Muscle layer of colon (tissue), 2 donors: ENCODE measurements at regions not wholly inside any gene's neighbourhood (a gene's known extent, or its start where the extent isn't known, plus 50 kb on each side); places are given as distances from the start of the nearest gene placed in this dataset.

ENCODE experiments used
- H3K27ac ChIP-seq: one replicate; pipeline ENCODE4 v1.7.0; 2013; ENCODE audit warnings: low read depth, mild to moderate bottlenecking, low read length, moderate library complexity
- H3K27me3 ChIP-seq, 2 donors: one replicate each; pipeline ENCODE4 v1.7.0; 2013; ENCODE audit warnings: low read length in 2 of 2, mild to moderate bottlenecking in 2 of 2; ENCODE audit not compliant: insufficient read depth in 2 of 2, control insufficient read depth in 1 of 2
- H3K36me3 ChIP-seq: one replicate; pipeline ENCODE4 v1.7.0; 2013; ENCODE audit warnings: mild to moderate bottlenecking, low read length; ENCODE audit not compliant: insufficient read depth
- H3K4me1 ChIP-seq: one replicate; pipeline ENCODE4 v1.7.0; 2013; ENCODE audit warnings: mild to moderate bottlenecking, low read length; ENCODE audit not compliant: insufficient read depth
- H3K4me3 ChIP-seq, 2 donors: one replicate each; pipeline ENCODE4 v1.7.0; 2013; ENCODE audit warnings: low read length in 2 of 2, low read depth in 1 of 2, mild to moderate bottlenecking in 1 of 2, moderate library complexity in 1 of 2
- H3K9ac ChIP-seq: one replicate; pipeline ENCODE4 v1.7.0; 2013; ENCODE audit warnings: low read length
- H3K9me3 ChIP-seq: one replicate; pipeline ENCODE4 v1.7.0; 2013; ENCODE audit warnings: mild to moderate bottlenecking, low read length
- donor health status: abdominal sarcoma.
- donor health status: Adenocarcinoma of cecum.

GRCh38 chr16:87068762-87069150, 248.4 kb downstream of the C16orf95 start:
- Histone ChIP-seq H3K4me3 (no peak overlapping the region), H3K27me3 (peaks cover 0 to 11% of the 10 kb centered on the region in 2 donors), H3K4me1 (no peaks in the 10 kb centered on the region), H3K9ac (no peak overlapping the region), H3K9me3 (no peaks in the 10 kb centered on the region), H3K27ac (no peak overlapping the region), H3K36me3 (no peaks in the 10 kb centered on the region)

DNA sequence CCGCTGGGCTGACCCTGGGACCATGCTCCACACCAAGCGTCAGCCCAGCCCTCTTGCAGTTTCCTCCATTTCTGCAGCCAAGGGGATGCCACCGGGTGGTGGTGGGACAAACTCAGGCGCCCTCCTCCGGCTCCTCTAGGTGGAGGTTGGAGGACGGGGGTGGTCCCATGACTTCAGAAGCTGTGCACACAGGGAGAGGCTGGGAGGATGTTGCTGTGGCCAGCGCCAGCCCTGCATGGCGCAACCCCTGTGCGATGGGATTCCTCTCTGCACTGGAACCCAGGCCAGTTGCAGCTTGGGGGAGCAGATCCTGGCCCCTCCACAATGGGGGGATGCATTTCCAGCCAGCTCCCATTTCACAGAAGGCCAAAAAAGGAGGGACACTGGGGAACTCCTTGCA, 246.5 kb downstream of the C16orf95 start:
- Histone ChIP-seq H3K4me1 (no peaks in the 10 kb centered on the region), H3K36me3 (no peaks in the 10 kb centered on the region), H3K9me3 (no peaks in the 10 kb centered on the region), H3K27ac (no peak overlapping the region), H3K27me3 (peaks cover 0 to 11% of the 10 kb centered on the region in 2 donors), H3K4me3 (no peak overlapping the region), H3K9ac (no peak overlapping the region)

DNA sequence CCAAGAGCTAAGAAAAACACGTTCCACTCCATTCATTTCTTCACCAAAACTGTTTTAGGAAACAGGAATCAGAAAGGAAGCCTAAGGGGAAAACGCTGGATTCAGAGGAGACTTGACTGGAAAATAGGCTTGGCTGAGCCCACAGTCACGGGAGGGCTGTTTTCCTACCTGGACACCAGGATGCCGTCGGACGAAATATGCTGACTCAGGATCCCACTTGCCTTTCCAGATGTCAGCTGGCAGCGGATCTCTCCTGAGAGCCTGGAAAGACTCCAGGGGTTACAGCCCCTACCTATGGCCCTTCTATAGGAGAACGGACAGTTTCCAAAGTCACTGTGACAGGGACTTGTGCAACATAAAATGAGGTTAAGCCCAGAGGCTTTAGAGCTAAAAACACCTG, 245.1 kb downstream of the C16orf95 start:
- Histone ChIP-seq H3K27me3 (peaks cover under 1 to 11% of the 10 kb centered on the region in 2 donors), H3K27ac (no peak overlapping the region), H3K4me1 (no peaks in the 10 kb centered on the region)

DNA sequence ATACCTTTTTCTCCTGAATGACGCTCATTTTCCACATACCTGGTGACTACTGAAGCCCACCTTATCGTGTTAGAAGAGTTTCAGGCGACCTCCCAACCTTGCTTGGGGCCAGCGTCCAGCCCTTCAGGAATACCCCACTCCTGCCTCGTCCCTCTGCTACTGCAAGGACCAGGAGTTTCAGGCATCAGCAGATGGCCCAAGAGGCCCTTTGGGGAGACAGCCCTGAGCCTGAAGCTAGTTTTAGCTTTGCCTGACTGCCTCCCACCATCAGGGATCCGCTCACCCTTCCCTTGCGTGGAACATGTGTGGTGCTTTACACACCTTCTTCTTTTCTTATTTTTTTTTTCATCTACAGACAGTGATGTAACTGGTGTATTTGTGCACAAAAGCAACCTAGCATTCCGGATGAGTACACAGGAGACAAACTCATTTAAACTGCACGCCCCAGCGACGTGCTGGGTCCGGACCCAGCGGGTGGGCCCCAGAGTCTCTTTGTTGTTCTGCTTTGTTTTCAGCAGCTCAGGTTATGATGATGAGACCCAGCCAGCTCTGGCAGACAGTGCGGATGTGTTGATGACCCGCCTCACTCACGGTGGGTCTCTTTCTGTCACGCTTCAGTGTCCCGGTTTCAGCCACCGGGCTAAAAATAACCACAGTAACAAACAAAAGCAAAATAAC, 242.4 kb downstream of the C16orf95 start:
- H3K27ac ChIP-seq: no peak overlapping the region
- no peak overlapping the region for H3K9ac ChIP-seq
- H3K9me3 ChIP-seq: no peaks in the 10 kb centered on the region
- H3K27me3 ChIP-seq: peaks cover 4 to 10% of the 10 kb centered on the region in 2 donors
- H3K4me1 ChIP-seq: no peaks in the 10 kb centered on the region
- no peak overlapping the region for H3K4me3 ChIP-seq
- H3K36me3 ChIP-seq: no peaks in the 10 kb centered on the region

More for the DNA sequence above, 245.1 kb downstream of the C16orf95 start:
- no peaks in the 10 kb centered on the region for H3K9me3 ChIP-seq
- no peak overlapping the region for H3K9ac ChIP-seq
- H3K4me3 ChIP-seq: no peak overlapping the region
- no peaks in the 10 kb centered on the region for H3K36me3 ChIP-seq

GRCh38 chr16:87075319-87075860, 241.8 kb downstream of the C16orf95 start:
- Histone ChIP-seq H3K4me3 (no peak overlapping the region), H3K27ac (no peak overlapping the region), H3K4me1 (no peaks in the 10 kb centered on the region), H3K36me3 (no peaks in the 10 kb centered on the region), H3K9ac (no peak overlapping the region), H3K27me3 (peaks cover 4% of the 10 kb centered on the region in 2 donors), H3K9me3 (no peaks in the 10 kb centered on the region)

GRCh38 chr16:87076331-87076949, 240.8 kb downstream of the C16orf95 start:
- H3K9me3 ChIP-seq: no peaks in the 10 kb centered on the region
- H3K27ac ChIP-seq: no peak overlapping the region
- no peaks in the 10 kb centered on the region for H3K4me1 ChIP-seq

GRCh38 chr16:87076950-87077749, 240.0 kb downstream of the C16orf95 start:
- no peak overlapping the region for H3K4me3 ChIP-seq
- no peak overlapping the region for H3K27ac ChIP-seq
- H3K27me3 ChIP-seq: peaks cover 0 to 4% of the 10 kb centered on the region in 2 donors
- no peaks in the 10 kb centered on the region for H3K36me3 ChIP-seq
- H3K9ac ChIP-seq: no peak overlapping the region
- no peaks in the 10 kb centered on the region for H3K9me3 ChIP-seq
- no peaks in the 10 kb centered on the region for H3K4me1 ChIP-seq

More at GRCh38 chr16:87076331-87076949, 240.8 kb downstream of the C16orf95 start:
- no peaks in the 10 kb centered on the region for H3K36me3 ChIP-seq
- peaks cover 0 to 4% of the 10 kb centered on the region in 2 donors for H3K27me3 ChIP-seq
- no peak overlapping the region for H3K9ac ChIP-seq
- no peak overlapping the region for H3K4me3 ChIP-seq

GRCh38 chr16:87077750-87078127, 239.5 kb downstream of the C16orf95 start:
- H3K27me3 ChIP-seq: peaks cover 0 to 4% of the 10 kb centered on the region in 2 donors
- H3K9ac ChIP-seq: no peak overlapping the region
- no peaks in the 10 kb centered on the region for H3K9me3 ChIP-seq
- H3K4me1 ChIP-seq: no peaks in the 10 kb centered on the region
- H3K27ac ChIP-seq: no peak overlapping the region
- H3K4me3 ChIP-seq: no peak overlapping the region
- no peaks in the 10 kb centered on the region for H3K36me3 ChIP-seq

GRCh38 chr16:87080571-87081167, 236.5 kb downstream of the C16orf95 start:
- Histone ChIP-seq H3K36me3 (no peaks in the 10 kb centered on the region), H3K4me1 (no peaks in the 10 kb centered on the region), H3K9me3 (no peaks in the 10 kb centered on the region), H3K4me3 (peak overlapping the region in 1 of 2 donors; percentile 30), H3K27ac (no peak overlapping the region), H3K27me3 (peaks cover 0 to 4% of the 10 kb centered on the region in 2 donors), H3K9ac (no peak overlapping the region)

GRCh38 chr16:87085441-87085840, 231.8 kb downstream of the C16orf95 start:
- no peak overlapping the region for H3K4me3 ChIP-seq
- no peaks in the 10 kb centered on the region for H3K36me3 ChIP-seq
- H3K27ac ChIP-seq: no peak overlapping the region
- no peak overlapping the region for H3K9ac ChIP-seq
- H3K9me3 ChIP-seq: no peaks in the 10 kb centered on the region
- H3K27me3 ChIP-seq: no peaks in the 10 kb centered on the region
- H3K4me1 ChIP-seq: no peaks in the 10 kb centered on the region

DNA sequence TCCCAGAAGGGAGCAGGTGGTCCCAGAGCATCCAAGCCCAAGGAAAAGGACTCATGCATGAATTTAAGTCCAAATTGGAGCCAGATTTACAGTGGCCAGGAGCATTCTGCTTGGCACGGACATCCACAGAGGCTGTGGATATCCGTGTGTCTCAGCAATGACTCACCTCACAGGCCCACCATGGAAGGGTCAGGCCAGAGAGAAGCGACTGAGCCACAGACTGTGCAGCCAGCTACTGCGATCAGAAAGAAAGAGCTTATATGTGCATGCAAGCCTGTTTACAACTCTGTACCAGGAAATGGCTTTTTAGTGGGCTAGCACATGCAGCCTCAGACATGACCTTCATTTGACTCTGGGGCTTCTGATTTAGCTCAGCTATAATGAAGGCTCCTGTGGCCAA, 231.0 kb downstream of the C16orf95 start:
- Histone ChIP-seq H3K27me3 (no peaks in the 10 kb centered on the region), H3K27ac (no peak overlapping the region), H3K9ac (no peak overlapping the region)

More for the DNA sequence above, 231.0 kb downstream of the C16orf95 start:
- H3K36me3 ChIP-seq: no peaks in the 10 kb centered on the region
- H3K4me1 ChIP-seq: no peaks in the 10 kb centered on the region
- no peak overlapping the region for H3K4me3 ChIP-seq
- H3K9me3 ChIP-seq: no peaks in the 10 kb centered on the region
